ENCODE measurements at regions not wholly inside any gene's neighbourhood (a gene's known extent, or its start where the extent isn't known, plus 50 kb on each side); places are given as distances from the start of the nearest gene placed in this dataset.

- Mint-ChIP-seq H3K4me1 (no peaks in the 10 kb centered on the region), H3K9me3 (no peaks in the 10 kb centered on the region), H3K4me3 (no peak overlapping the region), H3K27ac (no peak overlapping the region), H3K27me3 (ENCODE audit: low read depth in 2 of 2) (no peaks in the 10 kb centered on the region), H3K36me3 (no peaks in the 10 kb centered on the region)
- no peak for DNase-seq
- intact Hi-C loops (cut with micrococcal nuclease): no loop called here
- no peaks in the 10 kb centered on the region for H3K27me3 ChIP-seq (ENCODE audit: control insufficient read depth, insufficient read depth, low read length)
- no peaks in the 10 kb centered on the region for H3K4me1 ChIP-seq (ENCODE audit: control insufficient read depth, insufficient read depth, low read length)
- WGBS (ENCODE audit: insufficient coverage): 89% methylated on average over 7 of the region's 8 CpGs
- TF ChIP-seq, protein P1, sequence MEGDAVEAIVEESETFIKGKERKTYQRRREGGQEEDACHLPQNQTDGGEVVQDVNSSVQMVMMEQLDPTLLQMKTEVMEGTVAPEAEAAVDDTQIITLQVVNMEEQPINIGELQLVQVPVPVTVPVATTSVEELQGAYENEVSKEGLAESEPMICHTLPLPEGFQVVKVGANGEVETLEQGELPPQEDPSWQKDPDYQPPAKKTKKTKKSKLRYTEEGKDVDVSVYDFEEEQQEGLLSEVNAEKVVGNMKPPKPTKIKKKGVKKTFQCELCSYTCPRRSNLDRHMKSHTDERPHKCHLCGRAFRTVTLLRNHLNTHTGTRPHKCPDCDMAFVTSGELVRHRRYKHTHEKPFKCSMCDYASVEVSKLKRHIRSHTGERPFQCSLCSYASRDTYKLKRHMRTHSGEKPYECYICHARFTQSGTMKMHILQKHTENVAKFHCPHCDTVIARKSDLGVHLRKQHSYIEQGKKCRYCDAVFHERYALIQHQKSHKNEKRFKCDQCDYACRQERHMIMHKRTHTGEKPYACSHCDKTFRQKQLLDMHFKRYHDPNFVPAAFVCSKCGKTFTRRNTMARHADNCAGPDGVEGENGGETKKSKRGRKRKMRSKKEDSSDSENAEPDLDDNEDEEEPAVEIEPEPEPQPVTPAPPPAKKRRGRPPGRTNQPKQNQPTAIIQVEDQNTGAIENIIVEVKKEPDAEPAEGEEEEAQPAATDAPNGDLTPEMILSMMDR (IDR thresholded peaks at IDR 0.05): no peak
- no peak overlapping the region for H3K27ac ChIP-seq (ENCODE audit: low read length)
- no peaks in the 10 kb centered on the region for H3K36me3 ChIP-seq (ENCODE audit: control insufficient read depth, insufficient read depth, low read length)
- peaks cover 6% of the 10 kb centered on the region for H3K9me3 ChIP-seq (ENCODE audit: control insufficient read depth, insufficient read depth, low read length)
- H3K4me3 ChIP-seq (ENCODE audit: low read length): no peak overlapping the region
- no peak for ATAC-seq
These were observed 324.5 kb upstream of the MYT1L start for GRCh38 chr2:2655453-2656114.

- Mint-ChIP-seq H3K36me3 (no peaks in the 10 kb centered on the region), H3K4me1 (no peaks in the 10 kb centered on the region), H3K9me3 (no peaks in the 10 kb centered on the region), H3K27me3 (ENCODE audit: low read depth in 2 of 2) (no peaks in the 10 kb centered on the region), H3K27ac (no peak overlapping the region), H3K4me3 (no peak overlapping the region)
- no peaks in the 10 kb centered on the region for H3K4me1 ChIP-seq (ENCODE audit: control insufficient read depth, insufficient read depth, low read length)
- no peak overlapping the region for H3K4me3 ChIP-seq (ENCODE audit: low read length)
- no peak for ATAC-seq
- WGBS (ENCODE audit: insufficient coverage): 91% methylated on average over 5 of the region's 5 CpGs
- no peak for DNase-seq
- H3K36me3 ChIP-seq (ENCODE audit: control insufficient read depth, insufficient read depth, low read length): no peaks in the 10 kb centered on the region
- no peak overlapping the region for H3K27ac ChIP-seq (ENCODE audit: low read length)
- no peaks in the 10 kb centered on the region for H3K27me3 ChIP-seq (ENCODE audit: control insufficient read depth, insufficient read depth, low read length)
- intact Hi-C loops (cut with micrococcal nuclease): no loop called here
- TF ChIP-seq, protein P1 (IDR thresholded peaks at IDR 0.05): no peak
- H3K9me3 ChIP-seq (ENCODE audit: control insufficient read depth, insufficient read depth, low read length): no peaks in the 10 kb centered on the region
These were observed 322.2 kb upstream of the MYT1L start for GRCh38 chr2:2653231-2653630.

GRCh38 chr2:2650608-2651375, 319.7 kb upstream of the MYT1L start:
- Mint-ChIP-seq H3K27me3 (ENCODE audit: low read depth in 2 of 2) (no peaks in the 10 kb centered on the region), H3K9me3 (no peaks in the 10 kb centered on the region), H3K4me1 (peaks cover 0 to 4% of the 10 kb centered on the region in 2 donors), H3K27ac (no peak overlapping the region), H3K36me3 (no peaks in the 10 kb centered on the region), H3K4me3 (no peak overlapping the region)
- H3K9me3 ChIP-seq (ENCODE audit: control insufficient read depth, insufficient read depth, low read length): no peaks in the 10 kb centered on the region
- H3K27ac ChIP-seq (ENCODE audit: low read length): no peak overlapping the region
- TF ChIP-seq, protein P1 (IDR thresholded peaks at IDR 0.05): no peak
- no peak for DNase-seq
- peaks cover 3% of the 10 kb centered on the region for H3K4me1 ChIP-seq (ENCODE audit: control insufficient read depth, insufficient read depth, low read length)
- no peaks in the 10 kb centered on the region for H3K36me3 ChIP-seq (ENCODE audit: control insufficient read depth, insufficient read depth, low read length)
- H3K4me3 ChIP-seq (ENCODE audit: low read length): no peak overlapping the region
- no peak for ATAC-seq
- intact Hi-C loops (cut with micrococcal nuclease): no loop called here
- H3K27me3 ChIP-seq (ENCODE audit: control insufficient read depth, insufficient read depth, low read length): no peaks in the 10 kb centered on the region
- 92% methylated on average over 20 of the region's 20 CpGs for WGBS (ENCODE audit: insufficient coverage)
